GM19025 (cell line): ENCODE measurements at regions not wholly inside any gene's neighbourhood (a gene's known extent, or its start where the extent isn't known, plus 50 kb on each side); places are given as distances from the start of the nearest gene placed in this dataset.

Experiments used
- ATAC-seq: cut with Tn5 transposase; IDR thresholded peaks from one replicate; pipeline ENCODE4 v1.9.1; 2021; ENCODE audit warnings: mild to moderate bottlenecking, low read depth, moderate library complexity; ENCODE audit not compliant: unreplicated experiment

- no peak for ATAC-seq
Measured at GRCh38 chr10:108500396-108500795, 1335.9 kb upstream of the SORCS1 start.

- no peak for ATAC-seq
Measured at GRCh38 chr10:108496106-108496505, 1331.6 kb upstream of the SORCS1 start.

- ATAC-seq: no peak
Measured at GRCh38 chr10:108490944-108491343, 1326.4 kb upstream of the SORCS1 start.

- no peak for ATAC-seq
Measured at GRCh38 chr10:108471420-108471819, 1306.9 kb upstream of the SORCS1 start.

GRCh38 chr10:108469940-108470339, 1305.4 kb upstream of the SORCS1 start:
- ATAC-seq: no peak

GRCh38 chr10:108465871-108466641, 1301.5 kb upstream of the SORCS1 start:
- ATAC-seq: peak; percentile 48

GRCh38 chr10:108462005-108462404, 1297.5 kb upstream of the SORCS1 start:
- no peak for ATAC-seq

GRCh38 chr10:108454793-108455192, 1290.3 kb upstream of the SORCS1 start:
- no peak for ATAC-seq

GRCh38 chr10:108454224-108454623, 1289.7 kb upstream of the SORCS1 start:
- no peak for ATAC-seq

GRCh38 chr10:108453166-108453565, 1288.7 kb upstream of the SORCS1 start:
- ATAC-seq: no peak

- ATAC-seq: no peak
Measured at GRCh38 chr10:108452533-108452932, 1288.0 kb upstream of the SORCS1 start.

- ATAC-seq: peak; percentile 45
Measured at GRCh38 chr10:108450280-108450679, 1285.8 kb upstream of the SORCS1 start.

GRCh38 chr10:108445746-108446145, 1281.2 kb upstream of the SORCS1 start:
- no peak for ATAC-seq

- ATAC-seq: no peak
Measured at GRCh38 chr10:108443636-108444035, 1279.1 kb upstream of the SORCS1 start.

- ATAC-seq: no peak
Measured at GRCh38 chr10:108439397-108439796, 1274.9 kb upstream of the SORCS1 start.

- ATAC-seq: no peak
Measured at GRCh38 chr10:108436096-108436495, 1271.6 kb upstream of the SORCS1 start.

GRCh38 chr10:108434559-108435252, 1270.2 kb upstream of the SORCS1 start:
- no peak for ATAC-seq

- ATAC-seq: no peak
Measured at GRCh38 chr10:108427146-108427545, 1262.6 kb upstream of the SORCS1 start.

- ATAC-seq: no peak
Measured at GRCh38 chr10:108425283-108425964, 1260.9 kb upstream of the SORCS1 start.

- ATAC-seq: no peak
Measured at GRCh38 chr10:108424656-108425055, 1260.2 kb upstream of the SORCS1 start.

- no peak for ATAC-seq
Measured at GRCh38 chr10:108422286-108422685, 1257.8 kb upstream of the SORCS1 start.
